KMS-11 (cell line): ENCODE measurements at regions not wholly inside any gene's neighbourhood (a gene's known extent, or its start where the extent isn't known, plus 50 kb on each side); places are given as distances from the start of the nearest gene placed in this dataset.

ENCODE experiments used
- H2AFZ ChIP-seq: fragments of 200-600 bp; sonication (generic); 2 replicates; pipeline ENCODE4 v1.6.1; 2016; ENCODE audit warnings: antibody characterized with exemption, mixed run types, low read depth
- H3K27ac ChIP-seq: fragments of 200-600 bp; sonication (generic); 2 replicates; pipeline ENCODE4 v1.6.1; 2016; ENCODE audit warnings: mild to moderate bottlenecking, mixed run types
- H3K27me3 ChIP-seq: fragments of 200-600 bp; sonication (generic); 2 replicates; pipeline ENCODE4 v1.6.1; 2017; ENCODE audit warnings: mild to moderate bottlenecking, low read depth, mixed run types, moderate library complexity; ENCODE audit not compliant: insufficient read depth
- H3K36me3 ChIP-seq: fragments of 200-600 bp; sonication (generic); 2 replicates; pipeline ENCODE4 v1.6.1; 2017; ENCODE audit warnings: mild to moderate bottlenecking, mixed run types; ENCODE audit not compliant: insufficient read depth
- H3K4me1 ChIP-seq: fragments of 200-600 bp; sonication (generic); 2 replicates; pipeline ENCODE4 v1.6.1; 2016; ENCODE audit warnings: mild to moderate bottlenecking, low read depth, mixed run types; ENCODE audit not compliant: poor library complexity, severe bottlenecking
- H3K4me2 ChIP-seq: fragments of 200-600 bp; sonication (generic); 2 replicates; pipeline ENCODE4 v1.7.0; 2016; ENCODE audit warnings: mild to moderate bottlenecking, mixed run types
- H3K4me3 ChIP-seq: fragments of 200-600 bp; sonication (generic); IDR thresholded peaks from 2 replicates; pipeline ENCODE4 v1.6.1; 2017; ENCODE audit warnings: low read depth, low read length, mixed read lengths; ENCODE audit not compliant: insufficient read depth
- H3K79me2 ChIP-seq: fragments of 200-600 bp; sonication (generic); 2 replicates; pipeline ENCODE4 v1.6.1; 2016; ENCODE audit warnings: low read depth, mixed run types; ENCODE audit not compliant: insufficient read depth
- H3K9ac ChIP-seq: fragments of 200-600 bp; sonication (generic); 2 replicates; pipeline ENCODE4 v1.6.1; 2016; ENCODE audit warnings: mild to moderate bottlenecking, mixed run types
- H4K20me1 ChIP-seq: fragments of 200-600 bp; sonication (generic); 2 replicates; pipeline ENCODE4 v1.6.1; 2016; ENCODE audit warnings: mild to moderate bottlenecking, mixed run types; ENCODE audit not compliant: insufficient read depth
- CTCF ChIP-seq: fragments of 200-600 bp; sonication (generic); conservative IDR thresholded peaks from 2 replicates; pipeline ENCODE4 v1.6.1; 2017; ENCODE audit warnings: low read depth, mild to moderate bottlenecking, antibody characterized with exemption, low read length, moderate library complexity, mixed read lengths

GRCh38 chr9:89744730-89745129 lies 139.9 kb downstream of the GADD45G start:
- Histone ChIP-seq H3K79me2 (no peaks in the 10 kb centered on the region), H3K4me1 (peaks cover 86% of the 10 kb centered on the region), H3K27ac (peak overlapping the region; percentile 99), H4K20me1 (no peaks in the 10 kb centered on the region), H3K36me3 (no peaks in the 10 kb centered on the region), H3K4me2 (peak overlapping the region; percentile 95), H3K4me3 (no peak overlapping the region), H3K9ac (peak overlapping the region; percentile 63; the same call in 1 of the 2 replicates), H2AFZ (peak overlapping the region; percentile 58), H3K27me3 (no peaks in the 10 kb centered on the region)
- no peak for TF ChIP-seq CTCF

GRCh38 chr9:89745601-89746376 lies 141.0 kb downstream of the GADD45G start:
- Histone ChIP-seq H3K9ac (no peak overlapping the region), H3K4me1 (peaks cover 96% of the 10 kb centered on the region), H3K79me2 (no peaks in the 10 kb centered on the region), H3K27me3 (no peaks in the 10 kb centered on the region), H3K36me3 (no peaks in the 10 kb centered on the region), H4K20me1 (no peaks in the 10 kb centered on the region), H2AFZ (no peak overlapping the region), H3K27ac (peak overlapping the region; percentile 99), H3K4me2 (peak overlapping the region; percentile 95), H3K4me3 (no peak overlapping the region)
- TF ChIP-seq CTCF = no peak

GRCh38 chr9:89746385-89747116 lies 141.7 kb downstream of the GADD45G start:
- Histone ChIP-seq H3K9ac (no peak overlapping the region), H3K27me3 (no peaks in the 10 kb centered on the region), H4K20me1 (no peaks in the 10 kb centered on the region), H3K4me1 (peaks cover 96% of the 10 kb centered on the region), H3K4me2 (peak overlapping the region; percentile 95; the same call in 1 of the 2 replicates), H3K4me3 (no peak overlapping the region), H3K27ac (peak overlapping the region; percentile 99; the same call in 1 of the 2 replicates), H3K36me3 (no peaks in the 10 kb centered on the region), H2AFZ (no peak overlapping the region), H3K79me2 (no peaks in the 10 kb centered on the region)
- no peak for TF ChIP-seq CTCF

- H3K4me3 ChIP-seq = no peak overlapping the region
- no peaks in the 10 kb centered on the region for H3K36me3 ChIP-seq
- no peaks in the 10 kb centered on the region for H4K20me1 ChIP-seq
- TF ChIP-seq CTCF = no peak
- H3K79me2 ChIP-seq = no peaks in the 10 kb centered on the region
- no peak overlapping the region for H3K27ac ChIP-seq
- H2AFZ ChIP-seq = no peak overlapping the region
- no peak overlapping the region for H3K4me2 ChIP-seq
- H3K27me3 ChIP-seq = no peaks in the 10 kb centered on the region
- H3K4me1 ChIP-seq = peaks cover 93% of the 10 kb centered on the region
- no peak overlapping the region for H3K9ac ChIP-seq
Measured at GRCh38 chr9:89747596-89747995, 142.8 kb downstream of the GADD45G start.
